Smooth muscle cell (in vitro differentiated cells): ENCODE measurements at regions not wholly inside any gene's neighbourhood (a gene's known extent, or its start where the extent isn't known, plus 50 kb on each side); places are given as distances from the start of the nearest gene placed in this dataset.

Experiments
- DNase-seq: peaks from one replicate; lab custom pipeline; 2025; ENCODE audit not compliant: unreplicated experiment; lab: John Stamatoyannopoulos, UW
- H2AFZ ChIP-seq: fragments of 200-600 bp; sonication (generic); 2 replicates; pipeline ENCODE4 v1.6.0; 2016; ENCODE audit warnings: antibody characterized with exemption, low read depth, mild to moderate bottlenecking
- H3F3A ChIP-seq: fragments of 200-600 bp; sonication (generic); 2 replicates; pipeline ENCODE4 v1.6.0; 2017; ENCODE audit warnings: antibody characterized with exemption, low read depth
- H3K27ac ChIP-seq: fragments of 200-600 bp; sonication (generic); 2 replicates; pipeline ENCODE4 v1.5.1; 2016; ENCODE audit warnings: low read depth, mild to moderate bottlenecking
- H3K27me3 ChIP-seq: fragments of 200-600 bp; sonication (generic); 2 replicates; pipeline ENCODE4 v1.6.1; 2016; ENCODE audit warnings: low read depth, mild to moderate bottlenecking
- H3K36me3 ChIP-seq: fragments of 200-600 bp; sonication (generic); 2 replicates; pipeline ENCODE4 v1.5.1; 2016; ENCODE audit warnings: low read depth
- H3K4me1 ChIP-seq: fragments of 200-600 bp; sonication (generic); 2 replicates; pipeline ENCODE4 v1.5.1; 2016; ENCODE audit warnings: low read depth
- H3K4me2 ChIP-seq: fragments of 200-600 bp; sonication (generic); 2 replicates; pipeline ENCODE4 v1.6.0; 2016; ENCODE audit warnings: mild to moderate bottlenecking
- H3K4me3 ChIP-seq: fragments of 200-600 bp; sonication (generic); 2 replicates; pipeline ENCODE4 v1.5.1; 2016; ENCODE audit warnings: mild to moderate bottlenecking
- H3K79me2 ChIP-seq: fragments of 200-600 bp; sonication (generic); 2 replicates; pipeline ENCODE4 v1.6.0; 2016; ENCODE audit warnings: low read depth, mild to moderate bottlenecking
- H3K9ac ChIP-seq: fragments of 200-600 bp; sonication (generic); 2 replicates; pipeline ENCODE4 v1.6.0; 2016; ENCODE audit warnings: low read depth
- H3K9me3 ChIP-seq: fragments of 200-600 bp; sonication (generic); replicated peaks from 2 replicates; pipeline ENCODE4 v1.5.1; 2016; ENCODE audit warnings: low read depth
- H4K20me1 ChIP-seq: fragments of 200-600 bp; sonication (generic); 2 replicates; pipeline ENCODE4 v1.6.0; 2016; ENCODE audit warnings: low read depth
- WGBS: methylation state at CpG from one replicate; pipeline ENCODE4 v1.1.7; 2016; ENCODE audit warnings: low lambda C conversion rate; 5-methylcytosine and 5-hydroxymethylcytosine counted together
- TF ChIP-seq, protein P1 (sequence below): fragments of 200-600 bp; sonication (generic); IDR thresholded peaks from 2 replicates; pipeline ENCODE4 v1.5.1; 2017; ENCODE audit warnings: borderline replicate concordance, mild to moderate bottlenecking, antibody characterized with exemption; ENCODE audit not compliant: insufficient read depth, poor library complexity, severe bottlenecking

- Histone ChIP-seq H3K4me2 (no peak overlapping the region), H3K9ac (no peak overlapping the region), H3K4me1 (no peaks in the 10 kb centered on the region), H3K4me3 (no peak overlapping the region), H4K20me1 (no peaks in the 10 kb centered on the region), H3K9me3 (no peaks in the 10 kb centered on the region), H3K27me3 (no peaks in the 10 kb centered on the region), H3K79me2 (no peaks in the 10 kb centered on the region), H2AFZ (no peak overlapping the region), H3K27ac (no peak overlapping the region), H3F3A (no peaks in the 10 kb centered on the region), H3K36me3 (no peaks in the 10 kb centered on the region)
- no peak for DNase-seq
- TF ChIP-seq, protein P1, sequence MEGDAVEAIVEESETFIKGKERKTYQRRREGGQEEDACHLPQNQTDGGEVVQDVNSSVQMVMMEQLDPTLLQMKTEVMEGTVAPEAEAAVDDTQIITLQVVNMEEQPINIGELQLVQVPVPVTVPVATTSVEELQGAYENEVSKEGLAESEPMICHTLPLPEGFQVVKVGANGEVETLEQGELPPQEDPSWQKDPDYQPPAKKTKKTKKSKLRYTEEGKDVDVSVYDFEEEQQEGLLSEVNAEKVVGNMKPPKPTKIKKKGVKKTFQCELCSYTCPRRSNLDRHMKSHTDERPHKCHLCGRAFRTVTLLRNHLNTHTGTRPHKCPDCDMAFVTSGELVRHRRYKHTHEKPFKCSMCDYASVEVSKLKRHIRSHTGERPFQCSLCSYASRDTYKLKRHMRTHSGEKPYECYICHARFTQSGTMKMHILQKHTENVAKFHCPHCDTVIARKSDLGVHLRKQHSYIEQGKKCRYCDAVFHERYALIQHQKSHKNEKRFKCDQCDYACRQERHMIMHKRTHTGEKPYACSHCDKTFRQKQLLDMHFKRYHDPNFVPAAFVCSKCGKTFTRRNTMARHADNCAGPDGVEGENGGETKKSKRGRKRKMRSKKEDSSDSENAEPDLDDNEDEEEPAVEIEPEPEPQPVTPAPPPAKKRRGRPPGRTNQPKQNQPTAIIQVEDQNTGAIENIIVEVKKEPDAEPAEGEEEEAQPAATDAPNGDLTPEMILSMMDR: no peak
Measured at GRCh38 chr6:62976566-62976965, 234.7 kb upstream of the FKBP1C start.

DNA sequence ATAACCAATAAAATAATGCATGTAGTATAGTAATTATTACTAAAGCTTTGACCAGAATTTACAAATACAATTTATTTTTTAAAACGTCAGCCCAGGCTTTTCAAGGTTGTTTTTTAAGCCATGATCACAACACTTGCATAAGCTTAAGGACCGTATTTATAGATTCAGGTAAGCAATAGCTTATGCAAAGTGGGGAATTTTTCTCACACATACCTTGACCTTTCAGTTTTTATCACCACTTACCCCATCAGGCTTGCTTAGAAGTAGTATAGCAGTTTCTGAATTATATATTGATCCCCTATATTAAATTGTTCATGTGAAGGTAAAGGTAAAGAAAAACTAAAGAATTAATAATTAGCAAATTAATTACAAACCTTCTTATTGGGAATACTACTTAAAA, 232.3 kb upstream of the FKBP1C start:
- Histone ChIP-seq H3F3A (no peaks in the 10 kb centered on the region), H3K36me3 (no peaks in the 10 kb centered on the region), H3K4me1 (no peaks in the 10 kb centered on the region), H2AFZ (no peak overlapping the region), H3K27me3 (no peaks in the 10 kb centered on the region), H4K20me1 (no peaks in the 10 kb centered on the region), H3K4me3 (no peak overlapping the region), H3K4me2 (no peak overlapping the region), H3K27ac (no peak overlapping the region), H3K79me2 (no peaks in the 10 kb centered on the region), H3K9ac (no peak overlapping the region), H3K9me3 (no peaks in the 10 kb centered on the region)
- DNase-seq: no peak
- 84% methylated on average over 2 of the region's 2 CpGs for WGBS
- TF ChIP-seq, protein P1: no peak

DNA sequence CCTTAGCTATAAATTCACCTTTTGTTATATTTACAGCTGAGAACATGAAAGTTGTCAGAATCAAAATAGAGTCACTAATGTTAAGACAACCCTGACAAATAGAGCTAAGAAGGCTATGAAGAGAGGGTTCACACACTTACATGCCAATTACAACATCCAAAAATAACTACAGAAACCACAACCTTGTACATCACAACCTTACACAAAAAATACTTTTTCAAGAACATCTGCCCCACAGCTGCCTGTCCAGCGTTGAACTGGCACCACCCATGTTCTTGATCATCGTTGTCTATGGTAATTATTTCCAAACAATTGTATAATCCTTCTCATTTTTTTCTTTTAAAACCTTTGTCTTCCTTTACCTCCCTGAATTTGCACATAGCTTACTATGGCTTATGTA, 231.2 kb upstream of the FKBP1C start:
- H3K4me1 ChIP-seq: no peaks in the 10 kb centered on the region
- H3K9ac ChIP-seq: no peak overlapping the region
- no peaks in the 10 kb centered on the region for H4K20me1 ChIP-seq
- no peaks in the 10 kb centered on the region for H3K9me3 ChIP-seq
- H2AFZ ChIP-seq: no peak overlapping the region
- H3K79me2 ChIP-seq: no peaks in the 10 kb centered on the region
- no peak overlapping the region for H3K4me2 ChIP-seq
- H3K27me3 ChIP-seq: no peaks in the 10 kb centered on the region
- H3F3A ChIP-seq: no peaks in the 10 kb centered on the region
- no peak for DNase-seq
- no peak overlapping the region for H3K4me3 ChIP-seq
- 90% methylated on average over 2 of the region's 2 CpGs for WGBS
- TF ChIP-seq, protein P1: no peak
- H3K27ac ChIP-seq: no peak overlapping the region
- H3K36me3 ChIP-seq: no peaks in the 10 kb centered on the region

- DNase-seq: no peak
- Histone ChIP-seq H2AFZ (no peak overlapping the region), H3K9me3 (no peaks in the 10 kb centered on the region), H4K20me1 (no peaks in the 10 kb centered on the region), H3K4me1 (no peaks in the 10 kb centered on the region), H3K27ac (no peak overlapping the region), H3K36me3 (no peaks in the 10 kb centered on the region), H3K9ac (no peak overlapping the region), H3F3A (no peaks in the 10 kb centered on the region), H3K27me3 (no peaks in the 10 kb centered on the region), H3K4me3 (no peak overlapping the region), H3K4me2 (no peak overlapping the region), H3K79me2 (no peaks in the 10 kb centered on the region)
- TF ChIP-seq, protein P1: no peak
Measured at GRCh38 chr6:62980724-62981123, 230.5 kb upstream of the FKBP1C start.
